Upper lobe of right lung (tissue), 1 donor: ENCODE measurements at regions not wholly inside any gene's neighbourhood (a gene's known extent, or its start where the extent isn't known, plus 50 kb on each side); places are given as distances from the start of the nearest gene placed in this dataset.

Experiments used
- ATAC-seq: fragments of 200-7000 bp; cut with Tn5 transposase; one replicate; pipeline ENCODE4 v1.9.1; 2020; ENCODE audit warnings: mild to moderate bottlenecking, moderate library complexity
- DNase-seq: peaks from one replicate; pipeline ENCODE4 v3.0.0-alpha.2; 2020
- H3K27ac ChIP-seq: fragments of 200-600 bp; one replicate; pipeline ENCODE4 v1.8.0; 2022
- H3K27me3 ChIP-seq: fragments of 200-600 bp; one replicate; pipeline ENCODE4 v1.8.0; 2022; ENCODE audit warnings: mild to moderate bottlenecking
- H3K36me3 ChIP-seq: fragments of 200-600 bp; one replicate; pipeline ENCODE4 v1.8.0; 2022
- H3K4me1 ChIP-seq: fragments of 200-600 bp; one replicate; pipeline ENCODE4 v1.8.0; 2022
- H3K4me3 ChIP-seq: fragments of 200-600 bp; one replicate; pipeline ENCODE4 v1.8.0; 2022; ENCODE audit warnings: mild to moderate bottlenecking
- H3K9me3 ChIP-seq: fragments of 200-600 bp; one replicate; pipeline ENCODE4 v1.8.0; 2022
- CTCF ChIP-seq: fragments of 200-600 bp; IDR thresholded peaks from one replicate; pipeline ENCODE4 v1.8.0; 2022; ENCODE audit warnings: antibody characterized with exemption
- intact Hi-C: fragments of 100-400 bp; cut with DNase I; formaldehyde crosslinking; loops from one replicate; pipeline ENCODE4 v1.11.0; 2022
- donor health status: DM: no; HTN: yes; CAD: no; lungs with severe emphysema.

GRCh38 chr5:68362331-68362730 is 146.8 kb downstream of the PIK3R1 start:
- no peaks in the 10 kb centered on the region for H3K9me3 ChIP-seq
- H3K4me3 ChIP-seq, result no peak overlapping the region
- no peaks in the 10 kb centered on the region for H3K36me3 ChIP-seq
- intact Hi-C loops, result no loop called here
- DNase-seq (no peak), ATAC-seq (no peak)
- no peak for TF ChIP-seq CTCF
- no peaks in the 10 kb centered on the region for H3K27me3 ChIP-seq
- no peaks in the 10 kb centered on the region for H3K4me1 ChIP-seq
- H3K27ac ChIP-seq, result no peak overlapping the region

GRCh38 chr5:68365889-68366288 is 150.3 kb downstream of the PIK3R1 start:
- Histone ChIP-seq H3K4me3 (no peak overlapping the region), H3K36me3 (no peaks in the 10 kb centered on the region), H3K27ac (no peak overlapping the region), H3K4me1 (no peaks in the 10 kb centered on the region), H3K9me3 (no peaks in the 10 kb centered on the region), H3K27me3 (no peaks in the 10 kb centered on the region)
- no peak for DNase-seq
- intact Hi-C loops, result no loop called here
- TF ChIP-seq CTCF, result no peak
- no peak for ATAC-seq

GRCh38 chr5:68367287-68367686 is 151.7 kb downstream of the PIK3R1 start:
- Histone ChIP-seq H3K27ac (no peak overlapping the region), H3K4me3 (no peak overlapping the region), H3K36me3 (no peaks in the 10 kb centered on the region), H3K27me3 (no peaks in the 10 kb centered on the region), H3K9me3 (no peaks in the 10 kb centered on the region), H3K4me1 (no peaks in the 10 kb centered on the region)
- no peak for ATAC-seq
- DNase-seq, result no peak
- TF ChIP-seq CTCF, result no peak
- intact Hi-C loops, result no loop called here

GRCh38 chr5:68367717-68368116 is 152.2 kb downstream of the PIK3R1 start:
- DNase-seq, result no peak
- Histone ChIP-seq H3K4me1 (no peaks in the 10 kb centered on the region), H3K36me3 (no peaks in the 10 kb centered on the region), H3K9me3 (no peaks in the 10 kb centered on the region), H3K27ac (no peak overlapping the region), H3K4me3 (no peak overlapping the region), H3K27me3 (no peaks in the 10 kb centered on the region)
- no peak for ATAC-seq
- intact Hi-C loops, result no loop called here
- no peak for TF ChIP-seq CTCF

GRCh38 chr5:68368311-68369022 is 152.9 kb downstream of the PIK3R1 start:
- Histone ChIP-seq H3K4me3 (no peak overlapping the region), H3K4me1 (no peaks in the 10 kb centered on the region), H3K36me3 (no peaks in the 10 kb centered on the region), H3K27me3 (no peaks in the 10 kb centered on the region), H3K9me3 (no peaks in the 10 kb centered on the region), H3K27ac (no peak overlapping the region)
- intact Hi-C loops, result no loop called here
- ATAC-seq, result no peak
- no peak for TF ChIP-seq CTCF
- no peak for DNase-seq

- intact Hi-C loops, result no loop called here
- Histone ChIP-seq H3K4me3 (no peak overlapping the region), H3K27ac (no peak overlapping the region), H3K9me3 (no peaks in the 10 kb centered on the region), H3K36me3 (no peaks in the 10 kb centered on the region), H3K4me1 (no peaks in the 10 kb centered on the region), H3K27me3 (no peaks in the 10 kb centered on the region)
- no peak for DNase-seq
- ATAC-seq, result no peak
- no peak for TF ChIP-seq CTCF
Measured at GRCh38 chr5:68369023-68369359, 153.4 kb downstream of the PIK3R1 start.
